ENCODE measurements at regions not wholly inside any gene's neighbourhood (a gene's known extent, or its start where the extent isn't known, plus 50 kb on each side); places are given as distances from the start of the nearest gene placed in this dataset.

- no peak for DNase-seq (ENCODE audit: low spot score)
Observed at GRCh38 chr15:96023081-96023480, 307.4 kb upstream of the NR2F2 start.

DNA sequence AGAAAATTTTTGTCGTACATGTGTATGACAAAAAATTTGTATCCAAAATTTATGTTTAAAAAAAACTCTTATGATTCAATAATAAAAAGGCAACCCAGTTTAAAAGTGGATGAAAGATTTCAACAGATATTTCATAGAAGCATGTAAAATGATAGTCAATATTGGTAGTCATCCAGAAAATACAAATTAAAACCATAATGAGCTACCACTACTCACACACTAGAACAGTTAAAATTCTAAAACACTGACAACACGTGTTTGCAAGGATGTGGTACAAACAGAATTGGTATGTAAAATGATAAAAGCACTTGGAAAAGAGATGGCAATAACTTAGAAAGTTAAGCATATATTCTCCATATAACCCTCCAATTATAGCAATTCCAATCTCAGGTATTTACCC lies 303.0 kb upstream of the NR2F2 start:
- no peak for DNase-seq (ENCODE audit: low spot score)

- DNase-seq (ENCODE audit: low spot score): no peak
Observed at GRCh38 chr15:96028620-96029019, 301.9 kb upstream of the NR2F2 start.

DNA sequence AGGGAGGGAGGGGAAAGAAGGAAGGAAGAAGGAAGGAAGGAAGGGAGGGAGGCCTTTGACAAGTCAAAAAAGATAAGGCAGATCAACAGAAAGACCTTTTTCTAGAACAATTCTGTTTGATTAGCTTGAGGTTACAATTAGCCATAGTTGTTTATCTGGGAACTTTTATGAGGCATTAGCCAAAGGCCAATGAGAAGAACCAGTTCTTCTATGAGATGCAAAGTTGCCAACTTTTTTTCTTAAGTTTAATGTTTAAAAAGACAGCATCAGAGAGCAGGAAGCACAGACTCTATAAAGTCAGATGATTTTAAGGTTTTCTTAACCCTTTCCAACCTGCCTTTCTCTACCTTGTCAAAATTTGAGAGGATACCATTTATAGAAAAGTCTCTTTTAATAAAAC lies 301.3 kb upstream of the NR2F2 start:
- DNase-seq (ENCODE audit: low spot score): no peak

DNA sequence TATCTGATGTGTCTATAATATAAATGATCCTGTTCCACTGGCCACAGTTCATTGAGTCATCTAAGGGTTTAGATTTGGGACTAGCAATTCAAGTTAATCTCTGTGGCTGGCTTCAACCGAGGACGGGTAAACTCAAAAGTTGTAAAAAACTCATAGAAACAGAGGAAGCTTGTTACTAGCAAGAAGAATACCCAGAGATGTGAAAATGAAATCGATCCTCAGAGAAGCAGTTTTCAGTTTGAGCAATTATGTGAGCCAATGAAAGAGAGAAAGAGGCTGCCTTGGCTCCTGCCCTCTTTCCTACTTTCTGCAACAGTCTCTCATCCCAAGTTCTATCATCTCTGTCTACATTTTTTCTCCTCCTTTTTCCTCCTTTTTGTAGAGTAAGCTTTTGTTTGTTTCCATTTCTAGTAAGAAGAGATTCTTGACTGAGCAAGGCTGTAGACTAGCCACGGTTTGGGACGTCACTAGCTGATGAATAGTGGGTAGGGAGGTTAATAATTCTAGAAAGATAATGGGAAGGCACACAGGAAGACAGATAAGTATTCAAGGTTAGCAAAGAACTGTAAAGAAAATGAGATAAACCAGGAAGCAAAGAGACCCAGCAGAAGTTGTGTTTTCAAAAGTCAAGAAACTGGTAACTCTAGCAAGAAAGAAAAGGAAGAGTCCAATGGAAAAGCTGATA lies 298.9 kb upstream of the NR2F2 start:
- no peak for DNase-seq (ENCODE audit: low spot score)

DNA sequence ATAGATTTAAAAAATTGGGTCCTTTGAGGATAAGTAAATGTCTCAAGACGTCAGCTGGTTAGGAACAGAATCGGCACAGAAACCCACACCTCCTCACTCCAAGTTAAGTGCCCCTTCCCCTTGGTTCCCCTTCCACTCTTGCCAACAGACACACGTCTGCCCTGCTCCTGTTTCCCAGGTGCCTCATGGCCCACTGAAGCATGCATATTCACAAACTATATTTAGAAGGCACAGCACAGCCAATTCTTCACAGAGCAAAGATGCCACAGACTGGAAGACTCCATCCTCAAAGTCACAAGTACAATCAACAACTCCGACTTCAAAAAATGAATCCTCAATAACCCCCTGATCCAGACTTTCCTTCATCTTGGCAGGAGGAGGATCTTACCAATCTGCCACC lies 295.4 kb upstream of the NR2F2 start:
- DNase-seq (ENCODE audit: low spot score): no peak

DNA sequence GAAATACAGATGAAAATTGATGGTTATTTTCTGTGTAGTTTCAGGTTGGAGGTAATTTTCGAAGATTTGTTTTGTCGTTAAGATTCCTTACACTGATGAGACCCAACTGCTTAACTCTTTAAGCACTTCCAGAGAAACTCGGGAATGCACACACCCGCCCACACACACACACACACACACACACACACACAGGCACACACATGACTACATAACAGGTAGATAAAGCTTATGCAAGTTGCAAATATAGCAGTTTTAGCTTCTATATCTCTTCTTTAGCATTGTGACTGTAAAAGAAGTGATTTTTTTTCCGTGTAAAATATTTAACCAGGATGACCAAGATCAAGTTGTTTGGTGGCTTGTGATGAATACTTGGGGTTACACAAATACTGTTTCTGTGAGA lies 294.9 kb upstream of the NR2F2 start:
- no peak for DNase-seq (ENCODE audit: low spot score)

DNA sequence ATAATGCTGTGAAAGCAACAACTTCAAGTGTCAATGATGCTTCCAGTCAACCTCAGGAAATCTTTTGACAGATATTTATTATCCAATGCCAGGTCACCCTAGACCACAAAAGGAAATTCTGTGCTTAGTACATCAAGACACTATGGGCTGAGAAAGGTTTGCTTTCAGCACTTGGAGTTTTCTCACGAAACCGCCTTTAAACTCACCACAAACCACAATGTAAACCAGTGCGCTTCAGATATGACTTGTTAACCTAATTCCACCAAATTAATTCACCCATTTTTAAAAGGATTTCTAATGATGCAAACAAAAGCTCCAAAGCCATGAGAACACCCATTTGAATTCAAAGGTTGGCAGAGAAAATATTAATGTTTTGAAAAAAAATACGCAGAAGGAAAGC lies 292.9 kb upstream of the NR2F2 start:
- DNase-seq (ENCODE audit: low spot score): no peak

GRCh38 chr15:96038131-96038530 lies 292.4 kb upstream of the NR2F2 start:
- no peak for DNase-seq (ENCODE audit: low spot score)

- DNase-seq (ENCODE audit: low spot score): no peak
Observed at GRCh38 chr15:96038650-96039049, 291.9 kb upstream of the NR2F2 start.

DNA sequence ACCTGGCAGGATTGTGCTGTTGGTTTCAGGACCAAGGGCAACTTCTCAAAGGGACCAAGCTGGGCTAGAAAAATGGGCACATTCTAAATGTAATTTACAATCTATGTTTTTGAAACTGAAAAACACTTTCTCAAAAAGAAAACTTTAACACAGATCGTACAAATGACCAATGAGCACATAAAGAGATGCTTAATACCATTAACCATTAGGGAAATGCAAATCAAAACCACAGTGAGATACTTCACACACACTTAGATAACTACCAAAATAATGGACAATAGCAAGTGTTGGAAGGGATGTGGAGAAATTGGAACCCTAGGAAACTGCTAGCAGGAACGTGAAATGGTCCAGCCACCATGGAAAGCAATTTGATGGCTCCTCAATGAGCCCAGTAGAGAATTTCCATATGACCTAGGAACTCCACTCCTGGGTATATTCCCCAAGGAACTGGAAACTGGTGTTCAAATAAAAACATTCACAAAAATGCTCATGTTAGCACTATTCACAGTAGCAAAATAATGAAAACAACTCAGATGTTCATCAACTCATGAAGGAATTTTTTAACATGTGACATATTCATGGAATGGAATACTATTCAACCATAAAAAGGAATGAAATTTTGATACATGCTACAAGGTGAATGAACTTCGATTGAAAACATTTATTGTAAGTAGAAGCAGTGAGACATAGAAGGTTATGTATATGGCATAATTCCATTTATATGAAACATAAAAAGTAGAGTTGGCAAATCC lies 288.3 kb upstream of the NR2F2 start:
- no peak for DNase-seq (ENCODE audit: low spot score)

GRCh38 chr15:96042734-96043224 lies 287.7 kb upstream of the NR2F2 start:
- no peak for DNase-seq (ENCODE audit: low spot score)

- no peak for DNase-seq (ENCODE audit: low spot score)
Observed at GRCh38 chr15:96043591-96044171, 286.8 kb upstream of the NR2F2 start.

- no peak for DNase-seq (ENCODE audit: low spot score)
Observed at GRCh38 chr15:96046620-96047240, 283.8 kb upstream of the NR2F2 start.

- DNase-seq (ENCODE audit: low spot score): no peak
Observed at GRCh38 chr15:96047255-96047931, 283.1 kb upstream of the NR2F2 start.

GRCh38 chr15:96049323-96049722 lies 281.2 kb upstream of the NR2F2 start:
- DNase-seq (ENCODE audit: low spot score): no peak

DNA sequence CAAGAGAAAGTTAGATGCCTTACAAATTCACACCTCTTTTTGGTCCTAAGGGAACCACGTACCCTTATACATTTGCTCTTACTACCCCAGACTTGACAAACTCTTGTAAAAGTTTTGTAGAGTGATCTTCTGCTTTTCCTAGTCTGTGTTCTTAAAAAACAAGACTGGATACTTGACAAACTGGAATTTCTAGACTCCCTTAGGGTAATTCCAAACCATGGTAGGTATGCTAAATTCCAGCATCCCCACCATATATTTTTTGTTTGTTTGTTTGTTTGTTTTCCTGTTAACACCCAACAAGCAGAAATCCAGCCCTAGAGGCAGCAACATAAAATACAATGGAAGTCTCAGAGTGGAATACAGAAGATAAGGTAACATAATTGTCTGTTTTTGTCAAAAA lies 280.7 kb upstream of the NR2F2 start:
- DNase-seq (ENCODE audit: low spot score): no peak

DNA sequence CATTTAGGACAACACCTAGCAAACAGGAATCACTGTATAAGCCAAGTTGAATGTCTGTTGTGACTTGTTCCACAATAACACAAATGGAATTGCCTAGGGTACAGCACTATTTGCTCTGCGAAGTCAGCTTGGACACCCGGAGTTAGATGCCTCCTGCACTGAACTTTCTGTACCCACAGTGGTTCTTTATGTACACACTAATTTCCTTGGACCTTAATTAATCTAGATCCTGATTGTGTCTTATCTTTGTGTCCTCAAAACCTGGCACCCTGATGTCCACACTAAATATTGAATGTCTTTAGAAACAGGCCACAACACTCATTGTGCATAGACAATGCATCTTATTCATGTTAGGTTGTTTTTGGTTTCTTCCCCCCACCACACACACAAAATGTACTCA lies 278.9 kb upstream of the NR2F2 start:
- DNase-seq (ENCODE audit: low spot score): no peak

- no peak for DNase-seq (ENCODE audit: low spot score)
Observed at GRCh38 chr15:96052154-96052553, 278.3 kb upstream of the NR2F2 start.

- DNase-seq (ENCODE audit: low spot score): no peak
Observed at GRCh38 chr15:96052572-96053030, 277.9 kb upstream of the NR2F2 start.

GRCh38 chr15:96053031-96053780 lies 277.3 kb upstream of the NR2F2 start:
- no peak for DNase-seq (ENCODE audit: low spot score)
